AG04450 (cell line): ENCODE measurements at regions not wholly inside any gene's neighbourhood (a gene's known extent, or its start where the extent isn't known, plus 50 kb on each side); places are given as distances from the start of the nearest gene placed in this dataset.
"Not testable (repeated sequence)": the region's sequence is repeated elsewhere in the genome, so short reads cannot be mapped to it uniquely, and the experiment has no call there.

Experiments
- CTCF ChIA-PET: fragments of 300-600, 350-600 bp; formaldehyde crosslinking; extraction: SDS; loops from one replicate; lab custom pipeline; 2022; ENCODE audit warnings: antibody characterized with exemption, inconsistent platforms; lab: Charles Lee
- POLR2A ChIA-PET: fragments of 350-600 bp; formaldehyde crosslinking; extraction: SDS; loops from one replicate; lab custom pipeline; 2021; ENCODE audit warnings: antibody characterized with exemption, inconsistent platforms; lab: Yijun Ruan, JAX
- DNase-seq: peaks from one replicate; pipeline ENCODE4 v3.0.0-alpha.2; 2011; ENCODE audit warnings: low read depth, low spot score
- H3K27ac ChIP-seq: one replicate; pipeline ENCODE4 v1.5.1; 2012; ENCODE audit warnings: low read depth, low read length, control low read depth
- H3K27me3 ChIP-seq: one replicate; pipeline ENCODE4 v1.6.0; 2012; ENCODE audit warnings: low read length; ENCODE audit not compliant: control insufficient read depth, insufficient read depth
- H3K4me3 ChIP-seq: 2 replicates; pipeline ENCODE4 v1.5.1; 2011; ENCODE audit warnings: mild to moderate bottlenecking, low read depth, low read length, control low read depth
- H3K9me3 ChIP-seq: 2 replicates; pipeline ENCODE4 v1.5.1; 2012; ENCODE audit warnings: low read length; ENCODE audit not compliant: control insufficient read depth, insufficient read depth
- CTCF ChIP-seq: IDR thresholded peaks from 2 replicates; pipeline ENCODE4 v1.5.1; 2011; ENCODE audit warnings: low read depth, low read length, control low read depth, inconsistent platforms

- ChIA-PET CTCF (no interaction called here), POLR2A (no interaction called here)
- Histone ChIP-seq H3K27me3 (no peaks in the 10 kb centered on the region), H3K4me3 (no peak overlapping the region), H3K9me3 (no peaks in the 10 kb centered on the region), H3K27ac (no peak overlapping the region)
- DNase-seq: no peak
- no peak for TF ChIP-seq CTCF
Observed at GRCh38 chr6:65988006-65988405, 281.0 kb upstream of the EYS start.

GRCh38 chr6:65984089-65984488 lies 277.1 kb upstream of the EYS start:
- TF ChIP-seq CTCF: no peak
- Histone ChIP-seq H3K9me3 (no peaks in the 10 kb centered on the region), H3K4me3 (no peak overlapping the region), H3K27me3 (no peaks in the 10 kb centered on the region), H3K27ac (no peak overlapping the region)
- no peak for DNase-seq
- ChIA-PET CTCF (no interaction called here), POLR2A (no interaction called here)

- Histone ChIP-seq H3K27me3 (no peaks in the 10 kb centered on the region), H3K4me3 (no peak overlapping the region), H3K9me3 (no peaks in the 10 kb centered on the region), H3K27ac (no peak overlapping the region)
- DNase-seq: no peak
- POLR2A ChIA-PET: no interaction called here
- TF ChIP-seq CTCF: no peak
- CTCF ChIA-PET: no interaction called here
Observed at GRCh38 chr6:65979120-65979519, 272.1 kb upstream of the EYS start.

GRCh38 chr6:65971252-65971651 lies 264.2 kb upstream of the EYS start:
- H3K27me3 ChIP-seq, DNase-seq, H3K9me3 ChIP-seq, H3K27ac ChIP-seq, CTCF ChIA-PET, POLR2A ChIA-PET, H3K4me3 ChIP-seq: not testable (repeated sequence)

GRCh38 chr6:65964261-65964660 lies 257.2 kb upstream of the EYS start:
- no peak overlapping the region for H3K27ac ChIP-seq
- ChIA-PET POLR2A (no interaction called here), CTCF (no interaction called here)
- no peaks in the 10 kb centered on the region for H3K27me3 ChIP-seq
- no peaks in the 10 kb centered on the region for H3K9me3 ChIP-seq
- H3K4me3 ChIP-seq: no peak overlapping the region
- DNase-seq: no peak
- TF ChIP-seq CTCF: no peak

- Histone ChIP-seq H3K9me3 (no peaks in the 10 kb centered on the region), H3K27me3 (no peaks in the 10 kb centered on the region), H3K4me3 (no peak overlapping the region), H3K27ac (no peak overlapping the region)
- DNase-seq: no peak
- ChIA-PET POLR2A (no interaction called here), CTCF (no interaction called here)
- TF ChIP-seq CTCF: no peak
Observed at GRCh38 chr6:65955034-65955433, 248.0 kb upstream of the EYS start.
